Non-pigmented ciliary epithelial cell (primary cell): ENCODE measurements at regions not wholly inside any gene's neighbourhood (a gene's known extent, or its start where the extent isn't known, plus 50 kb on each side); places are given as distances from the start of the nearest gene placed in this dataset.
A peak's percentile ranks its signal among the peaks of the same experiment; 100 is the strongest.

Source experiments
- DNase-seq: peaks from one replicate; pipeline ENCODE4 v3.0.0-alpha.2; 2010; ENCODE audit warnings: low read depth

DNA sequence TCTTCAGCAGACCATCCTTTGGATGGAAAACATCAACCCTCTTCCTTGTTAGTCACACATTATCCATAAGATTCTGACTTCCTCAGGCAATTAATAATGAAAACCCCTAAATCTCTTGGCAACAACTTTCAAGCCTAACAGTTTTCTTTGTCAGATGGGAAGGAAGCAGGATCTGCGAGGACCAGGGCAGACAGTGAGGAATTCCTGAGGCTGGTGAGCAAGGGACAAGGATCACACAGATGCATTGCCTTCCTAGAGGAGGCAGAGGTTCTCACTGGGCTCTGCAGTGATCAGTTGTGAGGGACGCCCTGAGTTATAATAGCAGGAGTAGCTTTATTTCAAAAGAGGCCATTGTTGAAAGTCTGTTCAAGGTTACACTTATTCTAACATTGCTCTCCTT lies 195.4 kb downstream of the SLIT2 start:
- DNase-seq, result no peak

DNA sequence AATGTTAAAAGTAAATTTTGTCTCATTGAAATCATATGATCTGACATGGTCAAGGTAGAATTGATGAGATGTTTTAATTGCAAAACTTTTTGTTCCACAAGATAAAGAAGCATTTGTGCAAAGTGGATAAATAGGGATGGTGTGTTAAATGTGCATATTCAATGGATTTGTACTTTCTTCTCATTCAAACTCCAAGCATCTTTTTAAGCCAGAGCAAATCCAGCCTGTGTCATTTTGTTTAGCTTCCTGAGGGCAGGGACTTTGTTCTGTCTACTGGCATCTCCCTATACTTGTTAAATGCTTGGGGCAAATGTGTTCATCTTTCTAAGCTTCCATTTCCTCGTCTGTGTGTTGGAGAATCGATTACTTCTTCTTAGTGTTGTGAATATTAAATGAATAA lies 200.3 kb downstream of the SLIT2 start:
- DNase-seq, result no peak

DNA sequence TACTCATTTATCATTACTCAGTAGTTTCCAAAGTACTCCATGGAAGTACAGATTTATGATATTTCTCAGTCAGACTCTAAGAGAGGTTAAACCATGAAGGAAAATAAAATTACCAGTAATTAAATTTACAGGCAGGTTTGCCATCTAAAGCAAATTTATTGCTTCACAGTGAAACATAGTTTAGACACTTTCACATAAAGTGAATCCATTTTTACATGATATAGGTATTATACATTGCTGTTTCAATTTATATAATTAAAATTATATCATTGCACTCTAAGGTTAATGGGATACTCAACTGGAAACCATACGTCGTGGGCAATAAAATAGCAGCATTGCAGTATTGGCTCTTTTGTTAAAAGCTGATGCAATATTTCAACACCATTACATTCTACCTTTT lies 202.8 kb downstream of the SLIT2 start:
- no peak for DNase-seq

DNA sequence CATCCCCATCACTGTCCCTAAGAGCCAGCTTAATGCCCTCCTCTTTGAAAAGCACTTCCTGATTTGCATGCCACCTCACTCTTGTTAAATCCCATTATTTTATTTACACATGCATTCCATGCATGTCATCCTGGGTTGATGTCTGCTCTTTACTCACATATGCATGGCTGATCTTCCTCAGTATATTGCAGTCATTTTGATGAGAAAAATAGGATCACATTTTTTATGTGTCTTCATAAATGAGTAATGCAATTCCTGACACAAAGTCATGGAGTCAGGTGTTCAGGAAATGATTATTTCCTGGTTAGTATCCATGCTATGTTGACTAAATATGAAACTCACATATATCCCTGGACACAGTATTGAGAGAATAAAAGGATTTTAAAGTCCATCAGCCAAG lies 204.7 kb downstream of the SLIT2 start:
- DNase-seq, result no peak

DNA sequence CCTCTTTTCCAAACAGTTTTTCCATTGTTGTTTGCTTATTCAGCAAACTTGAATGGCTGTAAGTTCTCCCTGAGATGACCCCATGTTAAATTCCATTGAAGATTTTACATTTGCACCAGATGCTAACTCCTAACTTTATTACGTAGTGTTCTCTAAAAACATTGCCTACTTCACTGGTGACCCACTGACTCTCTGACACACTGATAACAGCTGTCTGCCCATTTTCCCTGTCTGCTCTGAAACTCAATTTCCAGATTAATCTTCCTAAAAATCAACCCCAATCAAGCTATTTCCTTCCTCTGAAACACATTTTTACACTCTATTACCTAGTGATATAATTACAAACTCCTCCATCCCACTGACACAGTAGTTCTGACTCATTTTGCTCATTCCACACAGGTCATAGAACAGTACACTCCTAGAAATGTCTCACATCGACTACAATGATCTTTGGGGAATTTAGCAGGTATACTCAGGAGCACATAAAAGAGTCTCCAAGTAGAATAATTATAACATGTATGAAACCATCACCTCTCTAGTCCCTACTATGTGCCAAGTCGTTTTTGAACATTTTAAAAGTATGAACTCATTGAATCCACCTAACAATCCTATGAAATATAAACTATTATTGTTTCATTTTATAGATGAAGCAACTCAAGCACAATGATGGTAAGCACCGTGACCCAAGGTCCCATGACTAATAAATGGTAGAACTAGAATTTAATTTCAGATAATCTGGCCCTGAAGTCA lies 210.9 kb downstream of the SLIT2 start:
- peak; percentile 22 for DNase-seq

DNA sequence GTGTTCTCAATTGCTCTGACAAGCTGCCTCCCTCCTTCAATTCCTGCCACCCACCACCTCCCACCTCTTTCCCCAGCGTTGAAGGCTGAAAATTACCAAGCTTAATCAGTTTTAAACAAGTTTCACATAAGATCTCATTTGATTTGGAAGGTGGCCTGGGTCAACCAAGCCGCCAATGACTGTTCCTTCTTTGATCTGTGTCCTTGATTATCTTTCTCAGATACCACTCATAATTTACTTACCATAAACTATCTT lies 211.4 kb downstream of the SLIT2 start:
- DNase-seq, result no peak

DNA sequence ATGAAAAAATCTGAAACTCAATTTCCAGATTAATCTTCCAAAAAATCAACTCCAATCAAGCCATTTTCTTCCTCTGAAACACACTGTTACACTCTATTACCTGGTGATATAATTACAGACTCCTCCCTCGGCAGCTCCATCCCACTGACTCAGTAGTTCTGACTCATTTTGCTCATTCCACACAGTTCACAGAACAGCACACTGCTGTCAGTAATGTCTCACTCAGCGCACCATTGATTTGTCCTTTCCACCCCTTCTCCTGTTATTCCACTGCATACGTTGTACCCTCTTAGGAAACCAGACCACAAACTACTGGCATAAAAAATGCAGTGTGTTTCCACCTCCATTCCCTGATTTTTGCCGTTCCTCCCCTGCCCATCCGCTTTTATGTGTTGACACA lies 212.7 kb downstream of the SLIT2 start:
- DNase-seq, result peak; percentile 75

DNA sequence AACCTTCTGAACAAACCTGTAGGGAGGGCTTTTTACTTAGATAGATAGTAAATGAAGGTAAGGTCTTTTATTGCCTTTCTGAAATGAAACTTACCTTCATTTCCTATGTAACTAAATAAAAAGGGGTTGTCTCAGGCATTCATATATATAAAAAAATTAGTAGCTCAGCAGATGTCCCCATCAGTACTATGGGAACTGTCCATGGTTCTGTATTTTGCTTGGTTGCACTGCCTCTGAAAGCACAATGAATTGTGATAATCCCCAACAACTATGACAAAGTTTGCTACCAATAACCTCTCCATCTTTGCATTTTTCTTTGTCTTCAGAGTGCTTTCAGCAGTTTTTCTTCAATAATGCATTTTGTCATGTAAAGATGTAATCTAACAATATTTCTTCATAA lies 222.4 kb downstream of the SLIT2 start:
- DNase-seq, result no peak

DNA sequence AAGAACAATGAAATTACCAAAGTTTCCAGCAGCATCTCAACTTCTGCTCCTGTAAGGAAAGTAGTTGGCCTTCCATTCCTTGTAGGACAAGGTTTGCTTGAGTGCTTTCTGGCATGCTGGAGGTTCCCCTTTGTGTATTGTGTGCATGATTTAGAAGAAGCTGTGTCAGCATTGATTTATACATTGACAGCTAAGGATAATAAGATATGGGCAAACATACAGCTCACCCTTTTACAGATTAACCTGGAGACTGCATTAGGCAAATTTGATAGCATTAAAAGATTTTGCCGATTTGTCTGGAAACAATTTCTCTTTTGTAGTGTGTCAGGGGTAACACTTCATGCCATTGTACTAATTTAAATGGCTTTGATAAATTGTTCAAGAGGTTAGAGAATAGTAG lies 221.8 kb upstream of the PACRGL start:
- DNase-seq, result no peak

DNA sequence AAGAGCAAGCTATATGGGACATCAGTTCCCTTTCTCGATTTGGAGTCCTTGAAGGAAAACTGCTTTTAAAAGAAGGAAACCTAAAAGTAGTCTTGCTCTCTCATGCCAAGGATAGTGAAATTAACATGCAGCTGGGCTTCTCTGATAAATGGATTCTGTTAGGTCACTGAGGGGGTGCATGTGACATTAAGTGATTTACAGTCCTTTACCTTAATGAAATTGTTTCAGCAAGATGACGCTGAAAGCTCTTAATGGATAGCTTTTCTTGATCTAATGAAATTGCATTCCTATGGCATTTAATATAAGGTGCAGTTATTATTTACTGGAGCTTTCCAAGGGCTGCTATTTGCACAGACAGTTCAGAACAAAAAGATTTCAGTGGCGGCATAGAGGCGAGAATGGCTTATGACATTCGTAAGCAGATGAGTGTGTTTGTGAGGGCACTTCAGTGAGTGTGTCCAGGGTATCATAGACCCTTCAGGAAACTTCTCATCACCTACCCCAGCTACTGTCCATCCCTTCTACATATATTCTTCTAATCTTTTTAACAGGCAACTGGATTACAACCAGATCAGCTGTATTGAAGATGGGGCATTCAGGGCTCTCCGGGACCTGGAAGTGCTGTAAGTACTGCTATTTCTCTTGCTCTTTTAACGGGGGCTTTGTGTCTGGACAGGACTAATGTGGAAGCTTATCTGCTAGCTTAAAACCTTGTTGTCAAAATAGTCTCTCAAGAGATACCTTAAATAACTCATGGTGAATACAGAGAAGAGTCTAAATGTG lies 219.9 kb upstream of the PACRGL start:
- DNase-seq, result no peak

DNA sequence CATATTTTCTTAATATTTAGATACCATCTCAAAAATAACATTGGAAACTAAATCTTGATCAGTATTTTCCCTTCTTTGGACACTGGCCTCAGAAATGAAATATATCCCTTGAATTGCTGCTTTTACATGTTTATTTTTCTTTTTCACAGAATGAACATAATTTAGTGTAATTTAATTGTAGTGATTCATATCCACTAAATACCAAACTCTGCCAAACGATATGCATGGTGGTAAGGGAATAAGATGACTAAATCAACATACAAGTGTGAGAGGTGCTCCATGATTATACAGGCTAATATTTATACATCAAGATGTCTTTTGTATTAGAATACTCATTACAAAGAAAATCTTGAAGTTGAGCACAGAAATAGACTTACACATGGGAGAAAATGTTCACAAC lies 216.8 kb upstream of the PACRGL start:
- no peak for DNase-seq

DNA sequence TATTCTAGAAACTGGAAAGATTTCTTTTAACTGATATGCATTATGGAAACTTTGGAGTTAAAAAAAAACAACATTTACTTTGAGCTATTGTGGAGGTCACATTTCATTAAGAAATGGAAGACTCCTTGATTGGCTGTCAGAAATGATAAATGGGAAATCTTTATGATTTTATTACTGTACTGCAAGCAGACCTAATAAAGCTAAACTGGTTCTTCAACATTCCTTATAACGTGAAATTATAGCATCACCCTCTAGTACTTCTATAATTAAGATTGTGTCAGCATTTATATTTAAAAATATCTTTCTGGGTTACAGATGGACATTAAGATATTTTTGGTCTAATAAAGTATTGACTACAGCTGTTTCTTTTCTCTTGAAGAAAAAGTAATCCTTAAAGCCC lies 213.8 kb upstream of the PACRGL start:
- no peak for DNase-seq

DNA sequence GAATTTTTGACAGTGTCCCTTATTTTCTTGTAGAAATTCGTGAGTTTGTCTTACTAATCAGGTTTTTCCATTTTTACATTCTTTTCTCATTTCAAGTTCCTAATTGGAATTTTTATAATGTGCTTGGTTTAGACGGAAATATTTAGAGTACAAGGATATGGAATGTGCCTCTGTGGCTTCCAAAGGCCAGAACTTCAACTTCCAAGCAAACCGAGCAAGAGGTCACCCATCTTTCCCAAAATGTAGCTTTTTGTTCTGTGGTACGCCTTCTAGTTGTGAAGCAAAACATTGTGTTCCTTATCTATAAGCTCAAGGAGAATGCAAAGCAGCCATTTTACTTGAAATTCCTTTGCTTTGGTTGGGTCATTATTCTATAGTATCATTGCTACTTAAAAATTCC lies 212.8 kb upstream of the PACRGL start:
- DNase-seq, result no peak

DNA sequence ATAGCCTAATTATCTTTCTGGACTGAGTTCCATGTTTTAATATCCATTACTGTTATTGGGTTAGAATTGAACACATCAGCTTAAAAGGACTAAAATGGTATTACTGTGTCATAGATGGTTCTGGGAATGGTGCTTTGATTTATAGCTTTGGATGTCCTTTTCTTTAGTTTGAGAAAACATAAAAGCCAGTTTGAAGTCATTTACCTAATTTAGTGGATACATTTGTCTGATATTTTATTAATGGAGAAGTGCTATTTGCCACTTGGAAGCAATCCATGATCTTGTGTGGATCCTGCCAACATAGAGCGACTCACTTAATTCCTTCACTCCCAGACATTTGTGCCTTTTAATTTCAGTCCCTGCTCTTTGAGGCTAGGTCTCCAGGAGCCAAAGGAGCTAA lies 212.4 kb upstream of the PACRGL start:
- DNase-seq, result no peak

DNA sequence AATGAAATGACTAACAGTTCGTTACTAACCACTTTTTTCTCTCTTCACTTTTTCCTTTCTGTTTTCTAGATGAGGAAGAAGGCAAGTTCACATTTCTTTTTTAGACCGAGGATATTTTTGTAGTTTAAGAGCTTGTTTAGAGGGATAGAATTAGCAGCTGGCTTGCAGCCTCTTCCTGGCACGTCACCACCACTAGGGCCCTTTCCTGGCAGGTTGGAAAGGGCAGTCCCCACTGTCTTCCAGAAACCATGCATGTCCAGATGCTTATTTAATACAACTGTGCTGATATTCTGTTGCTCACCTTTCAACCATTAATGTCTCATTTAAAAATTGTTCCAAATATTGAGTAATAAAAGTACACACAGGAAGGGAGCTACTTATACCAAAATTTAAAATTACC lies 209.5 kb upstream of the PACRGL start:
- DNase-seq, result no peak

DNA sequence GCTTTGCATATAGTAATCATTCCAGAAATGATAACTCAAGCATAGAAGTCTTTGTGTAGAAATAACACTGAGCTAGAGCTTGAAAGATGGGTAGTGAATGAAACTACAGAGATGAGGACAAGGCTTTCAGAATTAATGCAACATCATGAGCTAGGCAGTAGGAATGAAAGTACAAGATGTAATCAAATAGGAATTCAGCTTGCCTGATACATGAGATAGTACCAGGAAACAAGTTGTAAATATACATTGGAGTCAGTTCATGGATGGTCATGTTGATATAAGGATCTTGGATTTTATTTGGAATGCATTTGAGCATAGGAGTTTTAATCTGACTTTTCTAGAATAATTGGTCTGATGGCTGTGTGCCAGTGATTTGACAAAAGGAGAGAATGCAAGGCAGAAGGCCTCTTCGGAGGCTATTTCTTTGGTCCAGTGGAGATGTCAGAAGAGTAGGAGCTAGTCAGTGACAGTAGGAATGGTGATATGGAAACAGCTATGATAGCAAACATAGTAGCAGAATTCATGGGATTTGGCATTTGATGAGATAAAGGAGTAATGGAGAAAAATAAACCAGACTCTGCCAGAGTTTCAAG lies 206.4 kb upstream of the PACRGL start:
- peak; percentile 41 for DNase-seq

DNA sequence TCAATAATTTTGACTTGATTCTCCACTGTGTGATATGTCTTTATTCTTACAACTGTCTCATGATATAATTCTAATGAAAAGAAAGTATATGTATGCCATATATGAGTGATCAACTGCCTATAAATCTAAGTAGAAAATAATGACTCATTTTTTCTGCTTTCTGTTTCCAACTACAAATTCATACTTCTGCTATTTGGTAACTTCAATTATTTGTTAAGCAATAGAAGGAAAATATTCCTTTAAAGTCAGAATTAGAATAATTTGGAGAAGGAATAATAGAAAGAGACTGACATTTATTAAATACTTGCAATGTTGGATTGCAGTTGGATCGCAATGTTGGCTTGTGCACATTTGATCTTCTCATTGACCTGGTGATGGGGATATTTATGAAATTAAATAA lies 204.2 kb upstream of the PACRGL start:
- DNase-seq, result no peak

DNA sequence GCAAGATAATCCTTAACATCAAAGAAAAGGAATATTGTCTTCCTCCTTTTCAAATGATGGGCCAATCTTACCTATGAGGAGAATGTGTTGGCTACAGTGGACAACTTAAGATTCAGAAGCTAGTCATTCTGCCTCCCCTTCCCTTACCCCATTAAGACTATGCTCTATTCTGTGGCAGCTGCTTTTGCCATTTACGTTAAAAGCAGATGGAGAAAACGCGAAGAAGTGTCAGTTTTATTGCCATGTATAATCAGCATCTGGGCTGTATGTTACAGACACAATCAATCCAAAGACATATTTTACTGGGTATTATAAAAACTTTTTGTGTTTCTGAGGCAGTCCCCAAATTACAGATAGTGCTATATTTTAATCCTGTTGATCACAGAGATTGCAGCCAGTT lies 196.1 kb upstream of the PACRGL start:
- no peak for DNase-seq

DNA sequence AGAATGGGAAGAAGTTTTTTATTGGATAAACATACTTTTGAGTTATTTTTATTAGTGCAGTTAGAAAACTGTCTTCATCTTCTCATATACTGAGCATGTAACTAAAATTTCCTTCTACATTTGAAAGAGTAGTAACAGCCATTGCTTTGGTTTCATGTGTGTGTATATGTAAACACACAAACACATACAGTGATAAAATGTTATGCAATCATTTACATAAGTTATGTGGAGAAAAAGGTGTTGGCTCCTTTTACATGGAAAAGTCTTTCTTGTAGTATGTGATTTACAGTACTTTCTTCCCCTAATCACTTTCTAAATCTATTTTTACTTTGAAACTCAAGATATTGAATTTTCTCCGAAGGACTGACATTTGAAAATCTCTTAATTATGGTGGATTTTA lies 194.3 kb upstream of the PACRGL start:
- DNase-seq, result no peak

DNA sequence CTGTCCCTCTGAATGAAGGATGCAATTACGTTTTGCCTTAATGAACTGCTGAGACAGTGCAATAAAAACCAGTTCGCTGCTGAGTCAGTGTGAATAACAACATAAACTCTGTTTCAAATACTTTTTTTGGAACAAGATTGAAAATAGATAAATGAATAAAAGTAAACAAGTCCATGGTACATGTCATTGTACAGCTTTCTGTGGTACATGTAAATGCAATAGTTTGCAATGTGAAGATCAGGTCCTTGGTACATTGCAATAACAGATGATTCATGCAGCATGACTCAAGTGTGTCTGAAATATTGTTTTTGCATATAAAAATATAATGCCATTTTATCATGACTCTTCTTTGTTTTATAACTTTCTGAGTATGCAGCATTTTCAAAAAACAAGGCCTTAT lies 193.4 kb upstream of the PACRGL start:
- peak; percentile 72 for DNase-seq

DNA sequence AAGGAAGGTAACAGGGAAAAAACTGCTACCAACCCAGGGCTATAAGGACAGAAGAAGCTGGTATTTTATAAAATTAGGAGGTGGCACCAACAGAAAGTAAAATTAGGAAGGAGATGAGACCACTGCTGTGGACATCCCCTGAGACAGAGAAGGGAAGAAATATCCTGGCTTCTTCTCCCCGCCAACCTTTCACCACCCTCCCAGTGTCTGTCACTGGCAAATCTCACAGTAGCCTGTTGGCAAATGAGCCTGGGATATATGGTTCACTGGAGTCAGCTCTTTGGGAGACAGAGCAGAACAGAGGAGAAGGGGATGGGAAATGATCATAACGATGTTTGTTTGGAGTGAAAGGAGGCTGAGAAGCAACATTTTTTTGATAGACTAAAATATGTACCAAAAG lies 190.9 kb upstream of the PACRGL start:
- no peak for DNase-seq

DNA sequence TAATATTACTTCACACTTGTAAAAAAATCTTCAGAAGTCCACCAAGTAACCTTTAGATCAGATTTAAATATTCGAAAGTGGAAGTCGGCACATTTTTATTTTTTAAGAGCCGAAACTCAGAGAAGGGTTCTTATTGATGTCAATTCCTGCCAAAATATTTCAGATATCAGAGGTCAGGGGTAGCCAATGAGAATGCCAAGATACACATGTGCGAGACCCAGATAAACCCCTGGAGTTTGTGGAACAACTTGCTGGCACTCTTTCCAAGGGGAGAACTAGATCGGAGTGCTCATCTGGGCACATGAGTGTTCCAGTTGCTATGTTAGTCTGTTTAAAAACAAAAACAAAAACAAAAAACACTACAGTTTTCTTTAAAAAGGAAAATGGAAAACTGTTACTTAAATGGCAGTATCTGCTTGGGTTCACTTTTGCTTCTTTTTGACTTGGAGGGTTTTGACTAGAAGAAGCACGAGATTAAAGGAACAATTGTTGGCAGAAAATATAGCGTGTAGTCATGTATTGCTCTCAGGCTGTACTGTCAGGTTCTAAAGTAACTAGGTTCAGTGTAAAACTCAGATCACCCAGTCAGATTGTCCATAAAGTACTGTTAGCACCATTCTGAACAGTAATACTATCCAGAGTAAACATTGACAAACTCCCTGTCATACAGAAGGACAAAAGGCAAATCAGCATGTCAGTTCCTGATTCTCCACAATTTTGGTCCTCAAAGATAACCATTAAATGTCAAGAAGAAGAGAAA lies 188.0 kb upstream of the PACRGL start:
- no peak for DNase-seq

DNA sequence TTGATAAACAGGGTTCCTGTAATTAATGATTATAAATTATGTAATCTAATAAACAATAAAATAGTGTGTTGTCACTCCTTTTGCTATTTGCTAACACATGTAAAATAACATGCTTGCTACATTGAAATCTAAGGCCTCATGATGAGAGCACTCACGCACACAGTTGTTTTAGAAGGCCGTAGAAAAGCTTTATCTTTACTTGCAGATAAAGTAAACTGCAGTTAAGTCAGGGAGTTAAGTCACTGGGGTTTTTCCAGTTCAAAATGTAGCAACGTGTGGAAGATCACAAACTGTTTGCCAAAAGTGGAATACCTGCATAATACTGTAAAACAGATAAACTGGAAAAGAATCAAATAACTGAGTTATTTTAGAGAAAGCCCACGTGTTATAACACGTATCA lies 187.3 kb upstream of the PACRGL start:
- no peak for DNase-seq
